Stimulated activated CD4-positive, alpha-beta T cell treated with anti-CD3 and anti-CD28 coated beads, Interleukin-15, amount 100 ng/mL, for 48 hours (primary cell): ENCODE measurements at regions not wholly inside any gene's neighbourhood (a gene's known extent, or its start where the extent isn't known, plus 50 kb on each side); places are given as distances from the start of the nearest gene placed in this dataset.

Experiments used
- DNase-seq, 2 donors: peaks; one replicate each; pipeline ENCODE4 v3.0.0-alpha.2; 2020; ENCODE audit warnings: low read depth in 2 of 2

- DNase-seq = no peak
These were observed 386.1 kb upstream of the ZFP64 start for GRCh38 chr20:52577696-52578095.

GRCh38 chr20:52572687-52573086 lies 381.1 kb upstream of the ZFP64 start:
- DNase-seq = no peak

GRCh38 chr20:52569201-52569600 lies 377.6 kb upstream of the ZFP64 start:
- DNase-seq = no peak

- DNase-seq = no peak
These were observed 374.0 kb upstream of the ZFP64 start for GRCh38 chr20:52565614-52566013.

GRCh38 chr20:52564594-52564993 lies 373.0 kb upstream of the ZFP64 start:
- no peak for DNase-seq

GRCh38 chr20:52552181-52552872 lies 360.7 kb upstream of the ZFP64 start:
- DNase-seq = no peak

- no peak for DNase-seq
These were observed 350.6 kb upstream of the ZFP64 start for GRCh38 chr20:52542131-52542530.

GRCh38 chr20:52540509-52540908 lies 348.9 kb upstream of the ZFP64 start:
- DNase-seq = no peak

- no peak for DNase-seq
These were observed 348.3 kb upstream of the ZFP64 start for GRCh38 chr20:52539891-52540290.

- DNase-seq = no peak
These were observed 345.3 kb upstream of the ZFP64 start for GRCh38 chr20:52536841-52537400.

- DNase-seq = no peak
These were observed 344.5 kb upstream of the ZFP64 start for GRCh38 chr20:52536040-52536439.

GRCh38 chr20:52534616-52535015 lies 343.0 kb upstream of the ZFP64 start:
- no peak for DNase-seq

- DNase-seq = no peak
These were observed 341.8 kb upstream of the ZFP64 start for GRCh38 chr20:52533401-52533800.

GRCh38 chr20:52532674-52533073 lies 341.1 kb upstream of the ZFP64 start:
- no peak for DNase-seq

GRCh38 chr20:52530571-52530970 lies 339.0 kb upstream of the ZFP64 start:
- no peak for DNase-seq

GRCh38 chr20:52529826-52530225 lies 338.2 kb upstream of the ZFP64 start:
- DNase-seq = no peak

GRCh38 chr20:52524861-52525260 lies 333.3 kb upstream of the ZFP64 start:
- no peak for DNase-seq

GRCh38 chr20:52518735-52519134 lies 327.2 kb upstream of the ZFP64 start:
- no peak for DNase-seq

GRCh38 chr20:52515877-52516276 lies 324.3 kb upstream of the ZFP64 start:
- no peak for DNase-seq

GRCh38 chr20:52500157-52500556 lies 308.6 kb upstream of the ZFP64 start:
- DNase-seq = no peak

- no peak for DNase-seq
These were observed 306.2 kb upstream of the ZFP64 start for GRCh38 chr20:52497731-52498130.

GRCh38 chr20:52496191-52496590 lies 304.6 kb upstream of the ZFP64 start:
- no peak for DNase-seq

- DNase-seq = peak; percentile 51 to 59
These were observed 302.7 kb upstream of the ZFP64 start for GRCh38 chr20:52494244-52494643.

- DNase-seq = peak in 1 of 2 donors; percentile 2
These were observed 301.7 kb upstream of the ZFP64 start for GRCh38 chr20:52493171-52493721.
